BLaER1 treated with 17β-estradiol and CSF1 and Interleukin-3, amounts not matched to agents 10 nM and 100 nM (cell line): ENCODE measurements at regions not wholly inside any gene's neighbourhood (a gene's known extent, or its start where the extent isn't known, plus 50 kb on each side); places are given as distances from the start of the nearest gene placed in this dataset.

ENCODE experiments used
- H3K27ac ChIP-seq, 11 experiments: shearing (Covaris generic); formaldehyde crosslinking; 2 replicates each; pipeline ENCODE4 v1.8.1; 2022
- H3K27me3 ChIP-seq, 11 experiments: shearing (Covaris generic); formaldehyde crosslinking; 2 replicates each; pipeline ENCODE4 v1.8.1; 2022
- H3K36me3 ChIP-seq, 11 experiments: shearing (Covaris generic); formaldehyde crosslinking; 2 replicates each; pipeline ENCODE4 v1.8.1; 2022
- H3K4me1 ChIP-seq, 10 experiments: shearing (Covaris generic); formaldehyde crosslinking; 2 replicates each; pipeline ENCODE4 v1.8.1; 2022
- H3K4me2 ChIP-seq, 11 experiments: shearing (Covaris generic); formaldehyde crosslinking; 2 replicates each; pipeline ENCODE4 v1.8.1; 2022
- H3K4me3 ChIP-seq, 10 experiments: shearing (Covaris generic); formaldehyde crosslinking; 2 replicates each; pipeline ENCODE4 v1.8.1; 2022
- H3K9ac ChIP-seq, 11 experiments: shearing (Covaris generic); formaldehyde crosslinking; 2 replicates each; pipeline ENCODE4 v1.8.1; 2022
- H3K9me3 ChIP-seq, 11 experiments: shearing (Covaris generic); formaldehyde crosslinking; replicated peaks in 1 of 11; 2 replicates each; pipeline ENCODE4 v1.8.1; 2022
- H4K20me1 ChIP-seq, 11 experiments: shearing (Covaris generic); formaldehyde crosslinking; 2 replicates each; pipeline ENCODE4 v1.8.1; 2022
- Cebpa-rat ChIP-seq, 11 experiments: shearing (Covaris generic); IDR thresholded peaks; 2 replicates each; pipeline ENCODE4 v1.8.1; 2022

GRCh38 chr18:4581966-4582365, 126.9 kb upstream of the DLGAP1 start:
- no peak overlapping the region for H3K9ac ChIP-seq
- H4K20me1 ChIP-seq = no peaks in the 10 kb centered on the region
- no peak for TF ChIP-seq Cebpa-rat (IDR thresholded peaks at IDR 0.05)
- H3K27ac ChIP-seq = no peak overlapping the region
- peaks cover 15 to 21% (median 18%) of the 10 kb centered on the region in 11 experiments for H3K9me3 ChIP-seq
- H3K4me3 ChIP-seq = no peak overlapping the region
- no peaks in the 10 kb centered on the region for H3K4me1 ChIP-seq
- H3K36me3 ChIP-seq = no peaks in the 10 kb centered on the region
- no peak overlapping the region for H3K4me2 ChIP-seq
- H3K27me3 ChIP-seq = no peaks in the 10 kb centered on the region

- Histone ChIP-seq H3K9me3 (peaks cover 38 to 53% (median 42%) of the 10 kb centered on the region in 11 experiments), H3K36me3 (no peaks in the 10 kb centered on the region), H3K27ac (no peak overlapping the region), H4K20me1 (no peaks in the 10 kb centered on the region), H3K4me3 (no peak overlapping the region), H3K9ac (no peak overlapping the region), H3K4me1 (no peaks in the 10 kb centered on the region), H3K27me3 (no peaks in the 10 kb centered on the region), H3K4me2 (no peak overlapping the region)
- TF ChIP-seq Cebpa-rat (IDR thresholded peaks at IDR 0.05) = no peak
These were observed 123.3 kb upstream of the DLGAP1 start for GRCh38 chr18:4578449-4578848.

- H3K9me3 ChIP-seq = peaks cover 39 to 58% (median 45%) of the 10 kb centered on the region in 11 experiments
These were observed 118.6 kb upstream of the DLGAP1 start for GRCh38 chr18:4573735-4574134.

GRCh38 chr18:4557502-4557901, 102.4 kb upstream of the DLGAP1 start:
- Histone ChIP-seq H3K9ac (no peak overlapping the region), H4K20me1 (no peaks in the 10 kb centered on the region), H3K36me3 (no peaks in the 10 kb centered on the region), H3K27me3 (no peaks in the 10 kb centered on the region), H3K9me3 (peaks cover 0 to 5% (median 0%) of the 10 kb centered on the region in 11 experiments; a peak in 2 of 22 replicates), H3K4me1 (no peaks in the 10 kb centered on the region), H3K4me3 (no peak overlapping the region), H3K27ac (no peak overlapping the region), H3K4me2 (no peak overlapping the region)
- TF ChIP-seq Cebpa-rat (IDR thresholded peaks at IDR 0.05) = no peak

More at GRCh38 chr18:4573735-4574134, 118.6 kb upstream of the DLGAP1 start:
- Histone ChIP-seq H3K9ac (no peak overlapping the region), H3K27me3 (no peaks in the 10 kb centered on the region), H3K4me1 (no peaks in the 10 kb centered on the region), H3K27ac (no peak overlapping the region), H3K36me3 (no peaks in the 10 kb centered on the region), H4K20me1 (no peaks in the 10 kb centered on the region), H3K4me2 (no peak overlapping the region), H3K4me3 (no peak overlapping the region)
- no peak for TF ChIP-seq Cebpa-rat (IDR thresholded peaks at IDR 0.05)

GRCh38 chr18:4551001-4551360, 95.9 kb upstream of the DLGAP1 start:
- Histone ChIP-seq H3K27me3 (no peaks in the 10 kb centered on the region), H3K9ac (no peak overlapping the region)
- no peak for TF ChIP-seq Cebpa-rat (IDR thresholded peaks at IDR 0.05)

GRCh38 chr18:4549164-4549872, 94.2 kb upstream of the DLGAP1 start:
- Histone ChIP-seq H3K4me1 (no peaks in the 10 kb centered on the region), H3K27me3 (no peaks in the 10 kb centered on the region), H3K27ac (no peak overlapping the region), H3K9me3 (no peaks in the 10 kb centered on the region), H3K9ac (no peak overlapping the region), H4K20me1 (no peaks in the 10 kb centered on the region), H3K36me3 (no peaks in the 10 kb centered on the region), H3K4me3 (no peak overlapping the region), H3K4me2 (no peak overlapping the region)
- TF ChIP-seq Cebpa-rat (IDR thresholded peaks at IDR 0.05) = no peak

More at GRCh38 chr18:4551001-4551360, 95.9 kb upstream of the DLGAP1 start:
- H3K27ac ChIP-seq = no peak overlapping the region
- H3K36me3 ChIP-seq = no peaks in the 10 kb centered on the region
- H3K4me3 ChIP-seq = no peak overlapping the region
- H3K9me3 ChIP-seq = no peaks in the 10 kb centered on the region
- no peak overlapping the region for H3K4me2 ChIP-seq
- H3K4me1 ChIP-seq = no peaks in the 10 kb centered on the region
- no peaks in the 10 kb centered on the region for H4K20me1 ChIP-seq

- TF ChIP-seq Cebpa-rat (IDR thresholded peaks at IDR 0.05) = no peak
- no peaks in the 10 kb centered on the region for H3K9me3 ChIP-seq
- H3K27ac ChIP-seq = no peak overlapping the region
- H4K20me1 ChIP-seq = no peaks in the 10 kb centered on the region
- no peak overlapping the region for H3K4me3 ChIP-seq
- no peaks in the 10 kb centered on the region for H3K4me1 ChIP-seq
- H3K4me2 ChIP-seq = no peak overlapping the region
- no peaks in the 10 kb centered on the region for H3K36me3 ChIP-seq
- no peak overlapping the region for H3K9ac ChIP-seq
- H3K27me3 ChIP-seq = no peaks in the 10 kb centered on the region
These were observed 92.0 kb upstream of the DLGAP1 start for GRCh38 chr18:4547126-4547525.

GRCh38 chr18:4544142-4544541, 89.0 kb upstream of the DLGAP1 start:
- no peak overlapping the region for H3K9ac ChIP-seq
- H4K20me1 ChIP-seq = no peaks in the 10 kb centered on the region
- no peaks in the 10 kb centered on the region for H3K36me3 ChIP-seq
- no peak overlapping the region for H3K4me2 ChIP-seq
- H3K4me3 ChIP-seq = no peak overlapping the region
- TF ChIP-seq Cebpa-rat (IDR thresholded peaks at IDR 0.05) = no peak
- no peak overlapping the region for H3K27ac ChIP-seq
- no peaks in the 10 kb centered on the region for H3K27me3 ChIP-seq
- H3K9me3 ChIP-seq = peaks cover 0 to 8% (median 4%) of the 10 kb centered on the region in 11 experiments; a peak in 13 of 22 replicates
- H3K4me1 ChIP-seq = no peaks in the 10 kb centered on the region

GRCh38 chr18:4543711-4544110, 88.6 kb upstream of the DLGAP1 start:
- H3K9me3 ChIP-seq = peaks cover under 1 to 12% (median 8%) of the 10 kb centered on the region in 11 experiments; a peak in 18 of 22 replicates
- no peak overlapping the region for H3K9ac ChIP-seq
- no peak overlapping the region for H3K4me3 ChIP-seq
- no peaks in the 10 kb centered on the region for H3K27me3 ChIP-seq
- no peaks in the 10 kb centered on the region for H4K20me1 ChIP-seq
- H3K27ac ChIP-seq = no peak overlapping the region
- no peaks in the 10 kb centered on the region for H3K4me1 ChIP-seq
- H3K4me2 ChIP-seq = no peak overlapping the region
- no peaks in the 10 kb centered on the region for H3K36me3 ChIP-seq
- TF ChIP-seq Cebpa-rat (IDR thresholded peaks at IDR 0.05) = no peak

- Histone ChIP-seq H3K36me3 (no peaks in the 10 kb centered on the region), H3K27ac (no peak overlapping the region), H3K4me2 (no peak overlapping the region), H3K4me3 (no peak overlapping the region), H4K20me1 (no peaks in the 10 kb centered on the region), H3K9ac (no peak overlapping the region), H3K9me3 (peaks cover 11 to 22% (median 19%) of the 10 kb centered on the region in 11 experiments), H3K4me1 (no peaks in the 10 kb centered on the region), H3K27me3 (no peaks in the 10 kb centered on the region)
- no peak; a peak in 1 of 22 replicates for TF ChIP-seq Cebpa-rat (IDR thresholded peaks at IDR 0.05)
These were observed 86.5 kb upstream of the DLGAP1 start for GRCh38 chr18:4541588-4541987.
